BE2C (cell line): ENCODE measurements at regions not wholly inside any gene's neighbourhood (a gene's known extent, or its start where the extent isn't known, plus 50 kb on each side); places are given as distances from the start of the nearest gene placed in this dataset.

ENCODE experiments used
- DNase-seq: peaks from one replicate; pipeline ENCODE4 v3.0.0-alpha.2; 2020
- H3K27me3 ChIP-seq: fragments of 250-450 bp; sonication (Bioruptor Pico); 2 replicates; pipeline ENCODE4 v1.5.1; 2020; ENCODE audit warnings: mild to moderate bottlenecking
- H3K36me3 ChIP-seq: fragments of 250-450 bp; sonication (Bioruptor Pico); 2 replicates; pipeline ENCODE4 v1.5.1; 2020; ENCODE audit warnings: mild to moderate bottlenecking
- H3K4me1 ChIP-seq: fragments of 250-450 bp; sonication (Bioruptor Pico); 2 replicates; pipeline ENCODE4 v1.5.1; 2020
- H3K4me3 ChIP-seq: 2 replicates; pipeline ENCODE4 v1.5.1; 2011; ENCODE audit warnings: low read depth, low read length
- H3K9me3 ChIP-seq: fragments of 250-450 bp; sonication (Bioruptor Pico); 2 replicates; pipeline ENCODE4 v1.5.1; 2020
- CTCF ChIP-seq: IDR thresholded peaks from 2 replicates; pipeline ENCODE4 v1.5.1; 2012; ENCODE audit warnings: mild to moderate bottlenecking, low read depth, low read length

GRCh38 chr6:9143140-9143539 lies 707.8 kb upstream of the SLC35B3 start:
- no peak for DNase-seq
- no peaks in the 10 kb centered on the region for H3K27me3 ChIP-seq
- no peaks in the 10 kb centered on the region for H3K9me3 ChIP-seq
- no peaks in the 10 kb centered on the region for H3K36me3 ChIP-seq
- no peak overlapping the region for H3K4me3 ChIP-seq
- no peak for TF ChIP-seq CTCF
- H3K4me1 ChIP-seq = no peaks in the 10 kb centered on the region

- DNase-seq = no peak
- TF ChIP-seq CTCF = no peak
- H3K4me1 ChIP-seq = no peaks in the 10 kb centered on the region
- H3K27me3 ChIP-seq = no peaks in the 10 kb centered on the region
- H3K9me3 ChIP-seq = no peaks in the 10 kb centered on the region
- no peak overlapping the region for H3K4me3 ChIP-seq
- H3K36me3 ChIP-seq = no peaks in the 10 kb centered on the region
Measured at GRCh38 chr6:9140951-9141460, 705.7 kb upstream of the SLC35B3 start.

GRCh38 chr6:9140172-9140571 lies 704.8 kb upstream of the SLC35B3 start:
- Histone ChIP-seq H3K9me3 (no peaks in the 10 kb centered on the region), H3K4me3 (no peak overlapping the region), H3K36me3 (no peaks in the 10 kb centered on the region), H3K27me3 (no peaks in the 10 kb centered on the region), H3K4me1 (no peaks in the 10 kb centered on the region)
- no peak for DNase-seq
- no peak for TF ChIP-seq CTCF

GRCh38 chr6:9139746-9140145 lies 704.4 kb upstream of the SLC35B3 start:
- H3K36me3 ChIP-seq = no peaks in the 10 kb centered on the region
- no peak overlapping the region for H3K4me3 ChIP-seq
- H3K4me1 ChIP-seq = no peaks in the 10 kb centered on the region
- no peaks in the 10 kb centered on the region for H3K27me3 ChIP-seq
- DNase-seq = no peak
- no peaks in the 10 kb centered on the region for H3K9me3 ChIP-seq
- no peak for TF ChIP-seq CTCF

GRCh38 chr6:9138936-9139335 lies 703.6 kb upstream of the SLC35B3 start:
- H3K4me1 ChIP-seq = no peaks in the 10 kb centered on the region
- DNase-seq = no peak
- TF ChIP-seq CTCF = no peak
- H3K36me3 ChIP-seq = no peaks in the 10 kb centered on the region
- H3K4me3 ChIP-seq = no peak overlapping the region
- H3K9me3 ChIP-seq = no peaks in the 10 kb centered on the region
- no peaks in the 10 kb centered on the region for H3K27me3 ChIP-seq

- Histone ChIP-seq H3K9me3 (no peaks in the 10 kb centered on the region), H3K27me3 (no peaks in the 10 kb centered on the region), H3K4me3 (no peak overlapping the region), H3K4me1 (no peaks in the 10 kb centered on the region), H3K36me3 (no peaks in the 10 kb centered on the region)
- no peak for DNase-seq
- no peak for TF ChIP-seq CTCF
Measured at GRCh38 chr6:9136141-9136822, 700.9 kb upstream of the SLC35B3 start.
